ENCODE measurements at regions not wholly inside any gene's neighbourhood (a gene's known extent, or its start where the extent isn't known, plus 50 kb on each side); places are given as distances from the start of the nearest gene placed in this dataset.

DNA sequence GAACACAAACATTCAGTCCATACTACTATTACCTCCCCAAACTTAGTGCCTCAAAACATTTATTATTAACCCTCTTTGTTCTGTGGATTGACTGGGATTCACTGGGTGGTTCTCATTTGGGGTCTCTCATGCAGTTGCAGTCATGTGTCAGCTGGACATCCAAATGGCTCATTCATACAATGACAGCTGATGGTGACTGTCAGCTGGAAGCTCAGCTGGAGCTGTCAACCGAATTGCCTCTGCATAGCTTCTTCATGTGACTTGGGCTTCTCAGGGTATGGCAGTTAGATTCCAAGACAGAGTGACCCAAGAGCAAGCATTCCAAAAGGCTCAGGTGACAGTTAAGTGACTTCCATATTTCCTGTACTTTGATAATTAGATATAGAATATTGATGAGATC lies 85.2 kb downstream of the CCDC34 start:
- H3K4me3 ChIP-seq (ENCODE audit: low read depth, low read length), result no peak overlapping the region
- TF ChIP-seq, protein P1, sequence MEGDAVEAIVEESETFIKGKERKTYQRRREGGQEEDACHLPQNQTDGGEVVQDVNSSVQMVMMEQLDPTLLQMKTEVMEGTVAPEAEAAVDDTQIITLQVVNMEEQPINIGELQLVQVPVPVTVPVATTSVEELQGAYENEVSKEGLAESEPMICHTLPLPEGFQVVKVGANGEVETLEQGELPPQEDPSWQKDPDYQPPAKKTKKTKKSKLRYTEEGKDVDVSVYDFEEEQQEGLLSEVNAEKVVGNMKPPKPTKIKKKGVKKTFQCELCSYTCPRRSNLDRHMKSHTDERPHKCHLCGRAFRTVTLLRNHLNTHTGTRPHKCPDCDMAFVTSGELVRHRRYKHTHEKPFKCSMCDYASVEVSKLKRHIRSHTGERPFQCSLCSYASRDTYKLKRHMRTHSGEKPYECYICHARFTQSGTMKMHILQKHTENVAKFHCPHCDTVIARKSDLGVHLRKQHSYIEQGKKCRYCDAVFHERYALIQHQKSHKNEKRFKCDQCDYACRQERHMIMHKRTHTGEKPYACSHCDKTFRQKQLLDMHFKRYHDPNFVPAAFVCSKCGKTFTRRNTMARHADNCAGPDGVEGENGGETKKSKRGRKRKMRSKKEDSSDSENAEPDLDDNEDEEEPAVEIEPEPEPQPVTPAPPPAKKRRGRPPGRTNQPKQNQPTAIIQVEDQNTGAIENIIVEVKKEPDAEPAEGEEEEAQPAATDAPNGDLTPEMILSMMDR (IDR thresholded peaks at IDR 0.05; ENCODE audit: control insufficient read depth, extremely low read depth, insufficient read depth), result no peak
- no peak for DNase-seq (ENCODE audit: low read depth)

DNA sequence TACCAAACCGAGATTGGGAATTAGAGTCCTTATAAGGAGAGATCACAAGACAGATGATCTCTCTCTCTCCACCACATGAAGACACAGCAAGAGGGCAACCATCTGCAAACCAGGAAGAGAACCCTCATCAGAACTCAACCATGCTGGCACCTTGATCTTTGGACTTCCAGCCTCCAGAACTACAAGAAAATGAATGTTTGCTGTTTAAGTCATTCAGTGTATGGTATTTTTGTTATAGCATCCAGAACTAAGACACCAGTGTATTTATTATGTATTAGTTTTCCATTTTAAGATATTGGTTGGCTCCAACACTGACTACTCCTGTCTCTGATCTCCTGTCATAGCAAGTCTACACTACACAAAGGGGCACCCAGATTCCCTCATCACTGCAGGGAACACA lies 86.9 kb downstream of the CCDC34 start:
- no peak for DNase-seq (ENCODE audit: low read depth)
- no peak overlapping the region for H3K4me3 ChIP-seq (ENCODE audit: low read depth, low read length)
- TF ChIP-seq, protein P1 (IDR thresholded peaks at IDR 0.05; ENCODE audit: control insufficient read depth, extremely low read depth, insufficient read depth), result no peak

DNA sequence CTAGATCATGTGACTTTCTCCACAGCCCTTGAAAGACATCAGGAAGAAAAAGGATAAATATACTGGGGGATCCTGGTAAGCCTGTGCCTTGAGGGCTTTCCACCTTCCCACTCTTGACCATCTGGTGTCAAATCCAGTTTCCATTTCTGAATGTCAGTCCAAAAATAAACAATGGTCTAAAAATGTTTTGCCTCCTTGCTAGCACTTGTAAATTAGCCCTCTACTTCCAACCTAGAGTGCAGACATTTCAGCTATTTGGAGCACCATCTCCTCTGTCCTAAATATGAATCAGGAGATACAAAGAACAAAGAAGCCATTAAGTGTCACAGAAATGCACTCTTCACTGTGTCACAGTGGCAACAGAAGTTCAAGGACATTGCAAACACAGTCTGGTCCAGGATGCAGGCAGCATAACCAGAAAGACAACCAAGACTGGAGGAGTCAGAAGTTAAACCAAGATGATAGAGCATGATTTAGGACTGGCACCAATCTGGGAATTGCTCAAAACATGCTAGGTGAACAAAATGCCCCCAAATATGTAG lies 88.1 kb downstream of the CCDC34 start:
- TF ChIP-seq, protein P1 (IDR thresholded peaks at IDR 0.05; ENCODE audit: control insufficient read depth, extremely low read depth, insufficient read depth), result no peak
- DNase-seq (ENCODE audit: low read depth), result no peak
- H3K4me3 ChIP-seq (ENCODE audit: low read depth, low read length), result no peak overlapping the region

DNA sequence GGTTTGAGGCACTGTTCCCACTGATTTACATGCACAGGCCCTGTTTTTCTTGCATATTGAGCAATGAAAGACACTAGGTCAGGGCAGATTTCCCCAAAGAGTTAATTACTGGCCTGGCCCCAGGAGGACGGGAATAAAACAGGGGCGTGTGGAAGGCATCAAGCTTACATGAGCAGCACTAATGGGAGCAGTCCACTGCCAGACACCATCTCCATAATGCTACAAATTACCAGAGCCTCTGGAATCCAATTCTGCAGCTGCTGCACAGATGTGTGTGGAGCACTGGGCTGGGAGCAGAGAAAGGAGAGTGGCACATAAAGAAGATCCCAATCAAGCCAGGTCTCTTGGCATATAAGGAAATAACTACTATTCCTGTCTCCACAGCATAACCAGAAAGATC lies 96.9 kb downstream of the CCDC34 start:
- TF ChIP-seq, protein P1 (IDR thresholded peaks at IDR 0.05; ENCODE audit: control insufficient read depth, extremely low read depth, insufficient read depth), result no peak
- no peak overlapping the region for H3K4me3 ChIP-seq (ENCODE audit: low read depth, low read length)
- no peak for DNase-seq (ENCODE audit: low read depth)

DNA sequence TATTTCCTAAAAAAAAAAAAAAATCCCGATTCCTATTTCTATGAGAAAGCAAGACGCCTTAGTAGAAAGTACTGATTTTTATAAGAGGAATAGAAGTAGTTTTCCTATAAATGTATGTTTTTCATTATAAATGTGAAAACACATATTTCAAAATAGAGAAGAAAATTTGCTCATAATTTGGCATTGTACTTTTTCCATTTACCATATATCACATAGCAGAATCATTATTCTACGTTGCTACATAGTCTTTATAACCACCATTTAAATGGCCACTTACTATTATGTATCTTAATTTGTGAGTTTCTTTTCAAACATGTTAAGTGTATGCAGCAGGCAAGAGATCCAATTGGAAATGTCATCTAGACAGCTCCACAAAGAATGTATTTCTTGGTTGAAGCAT lies 99.0 kb downstream of the CCDC34 start:
- TF ChIP-seq, protein P1 (IDR thresholded peaks at IDR 0.05; ENCODE audit: control insufficient read depth, extremely low read depth, insufficient read depth), result no peak
- DNase-seq (ENCODE audit: low read depth), result no peak
- H3K4me3 ChIP-seq (ENCODE audit: low read depth, low read length), result no peak overlapping the region

DNA sequence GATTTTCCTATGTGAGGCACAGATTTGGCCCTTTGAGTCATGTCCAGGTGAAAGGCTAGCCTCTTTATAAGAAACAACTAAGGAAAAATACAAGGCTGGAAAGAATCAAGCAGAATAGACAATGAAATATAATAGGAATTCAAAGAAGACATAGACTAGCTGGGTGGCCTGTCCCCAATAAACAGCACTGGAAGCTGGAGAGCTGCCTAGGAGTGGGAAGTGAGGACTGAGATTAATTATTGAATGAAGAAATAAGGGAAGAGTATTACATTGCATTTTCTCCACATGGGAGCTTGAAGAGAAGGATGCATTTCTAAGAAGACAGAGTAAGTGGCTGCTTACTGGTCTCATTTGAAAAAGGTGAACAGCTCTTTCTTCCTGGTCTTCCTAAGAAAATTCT lies 100.0 kb downstream of the CCDC34 start:
- DNase-seq (ENCODE audit: low read depth), result no peak
- H3K4me3 ChIP-seq (ENCODE audit: low read depth, low read length), result no peak overlapping the region
- TF ChIP-seq, protein P1 (IDR thresholded peaks at IDR 0.05; ENCODE audit: control insufficient read depth, extremely low read depth, insufficient read depth), result no peak

DNA sequence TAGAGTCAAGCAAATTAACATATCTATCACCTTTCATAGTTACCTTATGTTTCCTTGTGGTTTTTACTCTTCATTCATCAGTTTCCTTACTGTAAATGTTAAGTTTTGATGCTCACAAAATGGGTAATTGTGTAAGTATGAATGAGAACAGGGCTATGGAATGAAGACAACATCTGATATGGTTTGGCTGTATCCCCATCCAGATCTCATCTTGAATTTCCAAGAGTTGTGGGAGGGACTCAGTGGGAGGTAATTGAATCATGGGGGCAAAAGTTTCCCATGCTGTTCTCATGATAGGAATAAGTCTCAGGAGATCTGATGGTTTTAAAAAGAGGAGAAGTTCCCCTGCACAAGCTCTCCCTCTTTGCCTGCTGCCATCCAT lies 107.6 kb downstream of the CCDC34 start:
- TF ChIP-seq, protein P1 (IDR thresholded peaks at IDR 0.05; ENCODE audit: control insufficient read depth, extremely low read depth, insufficient read depth), result no peak
- no peak overlapping the region for H3K4me3 ChIP-seq (ENCODE audit: low read depth, low read length)
- DNase-seq (ENCODE audit: low read depth), result no peak
